SIG-M5 treated with dmso at 0.1 percent for 504 hours (cell line): ENCODE measurements at regions not wholly inside any gene's neighbourhood (a gene's known extent, or its start where the extent isn't known, plus 50 kb on each side); places are given as distances from the start of the nearest gene placed in this dataset.
A peak's percentile ranks its signal among the peaks of the same experiment; 100 is the strongest.

Experiments used
- DNase-seq: peaks from one replicate; lab custom pipeline; 2025; ENCODE audit not compliant: unreplicated experiment; lab: John Stamatoyannopoulos, UW

DNA sequence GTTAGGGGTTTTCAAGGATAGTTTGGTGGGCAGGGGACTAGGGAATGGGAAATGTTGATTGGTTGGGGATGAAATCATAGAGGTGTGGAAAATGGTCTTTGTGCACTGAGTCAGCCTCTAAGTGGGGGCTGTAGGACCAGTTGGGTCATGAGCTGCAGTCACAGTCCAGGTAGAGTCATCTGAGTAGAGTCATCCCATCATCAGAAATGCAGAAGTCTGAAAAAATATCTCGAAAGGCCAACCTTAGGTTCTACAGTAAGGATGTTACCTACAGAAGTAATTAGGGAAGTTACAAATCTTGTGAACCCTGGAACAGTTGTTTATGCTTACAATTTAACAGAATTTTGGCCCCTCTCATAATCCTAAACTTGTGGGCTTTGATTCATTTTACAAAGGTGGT, 63.4 kb upstream of the AP1S2 start:
- no peak for DNase-seq

DNA sequence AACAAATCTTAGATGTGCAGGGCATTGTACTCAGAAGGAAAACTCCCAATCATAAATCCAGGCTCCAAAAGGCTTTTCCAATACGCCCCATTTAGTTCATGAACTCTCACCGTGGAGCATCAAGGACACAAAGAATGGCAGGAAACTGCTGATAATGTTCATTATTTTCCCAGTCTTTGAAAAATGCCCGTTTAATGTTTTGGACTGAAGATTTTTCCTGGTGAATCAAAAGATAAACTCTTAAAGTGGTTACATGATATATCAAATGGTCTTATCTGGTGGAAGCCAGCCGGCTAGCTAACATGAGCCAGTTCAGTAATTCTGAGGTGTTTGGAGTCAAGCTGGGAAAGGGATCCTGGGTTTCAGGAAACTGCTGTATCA, 62.1 kb upstream of the AP1S2 start:
- DNase-seq, result no peak

DNA sequence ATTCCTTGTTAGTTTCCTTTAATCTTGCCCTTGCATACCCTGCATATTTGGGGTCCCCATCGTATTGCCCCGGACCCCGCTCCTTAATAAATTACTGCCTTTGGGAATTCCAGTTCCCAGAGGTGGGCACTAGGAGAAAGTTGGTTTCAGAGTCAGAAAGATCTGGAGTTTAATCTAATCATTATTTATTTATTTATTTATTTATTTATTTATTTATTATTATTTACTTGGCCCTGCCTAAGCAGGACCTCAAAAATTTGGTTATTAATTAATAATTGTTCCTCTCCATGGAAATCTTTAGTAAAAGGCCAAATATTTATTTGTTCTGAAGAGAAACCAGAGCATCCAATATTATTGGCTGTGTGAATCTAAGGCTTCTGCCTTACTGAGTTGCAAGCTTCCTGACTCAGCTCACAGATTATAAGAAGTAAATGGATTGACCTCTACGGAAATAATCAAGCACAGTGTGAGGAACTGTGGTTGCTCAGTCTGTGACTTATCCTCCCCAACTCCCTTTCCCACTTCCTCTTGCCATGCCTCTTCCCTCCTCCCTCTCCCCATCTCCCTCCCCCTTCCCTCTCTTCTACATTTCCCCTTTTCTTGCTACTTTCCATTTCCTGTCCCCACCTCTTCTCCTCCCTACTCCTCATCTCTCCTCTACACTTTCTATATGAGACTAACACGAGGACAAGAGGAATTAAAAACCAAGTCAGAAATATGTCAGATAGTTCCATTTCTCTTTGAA, 61.5 kb upstream of the AP1S2 start:
- DNase-seq, result peak; percentile 78

DNA sequence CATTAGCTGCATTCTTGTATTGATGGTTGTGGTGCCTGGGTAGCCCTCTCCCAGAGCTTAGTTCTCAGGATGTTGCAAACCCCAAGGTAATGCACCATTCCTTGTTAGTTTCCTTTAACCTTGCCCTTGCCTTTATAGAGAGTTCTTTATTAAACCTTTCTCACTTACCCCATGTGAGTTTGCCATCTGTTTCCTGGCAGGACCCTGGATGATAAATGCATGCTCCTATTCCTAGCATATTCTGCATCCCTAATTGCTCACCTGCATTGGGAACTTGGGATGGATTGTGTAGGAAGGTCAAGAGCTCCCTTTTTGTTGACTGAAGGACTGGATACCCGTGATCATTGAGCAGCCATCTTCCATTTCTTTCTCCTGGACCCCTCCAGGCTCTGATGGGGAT, 59.9 kb upstream of the AP1S2 start:
- no peak for DNase-seq

DNA sequence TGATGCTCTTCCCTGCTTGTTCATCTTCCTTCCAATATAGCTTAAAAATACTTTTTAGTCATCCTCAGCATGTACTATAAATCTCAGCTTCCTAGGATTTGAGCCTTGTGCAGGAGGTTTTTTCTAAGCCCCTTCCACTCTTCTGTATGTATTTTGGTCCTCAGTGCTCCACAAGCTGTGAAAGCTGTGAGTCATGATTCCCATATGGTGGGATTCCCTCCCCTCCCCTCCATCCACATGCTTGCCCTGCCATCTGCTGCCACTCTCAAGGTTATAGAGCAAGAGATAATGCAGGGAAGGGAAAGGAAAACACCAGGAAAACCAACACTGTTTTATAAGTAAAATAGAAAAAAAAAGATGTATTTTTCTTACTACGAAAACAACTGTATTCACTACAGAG, 58.5 kb upstream of the AP1S2 start:
- DNase-seq, result no peak

DNA sequence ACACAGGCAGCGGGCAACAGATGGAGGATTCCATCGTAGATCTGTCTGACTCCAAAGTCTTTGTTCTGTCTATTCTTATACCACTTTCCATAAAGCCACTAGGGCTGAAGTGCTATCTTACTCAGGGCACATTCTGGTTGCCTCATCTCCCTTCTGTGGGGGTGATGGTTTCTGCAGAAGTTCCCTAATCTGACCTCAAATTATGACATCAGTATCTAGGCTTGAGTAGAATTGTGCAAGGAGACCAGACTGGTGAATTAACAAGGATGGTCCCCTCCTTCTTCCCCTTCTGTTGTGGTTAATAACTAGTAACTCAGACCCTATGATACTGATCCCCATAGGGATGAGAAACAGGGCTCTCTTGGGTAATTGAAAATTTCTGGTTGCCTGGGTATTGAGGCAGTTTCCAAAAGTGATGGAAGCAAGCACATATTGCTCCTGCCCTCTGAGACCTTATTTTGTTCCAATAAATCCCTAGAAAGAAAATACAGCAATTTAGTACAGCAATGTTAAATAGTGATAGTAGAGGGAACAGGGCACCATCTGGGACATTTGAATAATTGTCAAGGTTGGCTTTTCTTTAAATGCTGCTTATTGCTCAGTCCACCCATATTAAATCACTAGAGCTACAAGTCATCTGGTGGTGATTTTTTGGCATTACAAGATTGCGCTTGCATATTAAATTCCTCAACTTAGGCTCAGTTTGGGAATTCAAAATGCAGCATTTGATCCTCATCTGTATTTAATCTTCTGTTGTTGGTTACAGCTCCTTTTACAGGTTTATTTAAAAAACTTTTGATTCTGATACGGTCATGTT, 57.3 kb upstream of the AP1S2 start:
- peak; percentile 96 for DNase-seq

DNA sequence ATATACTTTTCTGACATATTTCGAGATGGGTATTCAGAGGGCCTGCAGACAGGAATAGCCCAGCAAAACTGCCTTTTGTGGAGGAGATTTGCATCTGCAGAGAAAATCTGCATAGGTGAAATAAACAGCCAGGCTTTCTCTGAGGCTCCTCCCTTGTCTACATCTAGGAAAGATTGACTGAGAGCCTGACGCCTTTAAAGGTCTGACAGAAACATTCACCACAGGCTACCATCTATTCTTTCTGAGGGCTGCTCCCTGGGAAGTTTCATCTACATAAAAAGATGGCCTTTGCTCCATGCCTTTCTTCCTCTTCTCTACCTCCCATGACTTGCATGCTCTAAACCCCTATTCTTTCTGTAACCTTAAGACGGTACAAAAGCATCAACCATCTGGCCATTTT, 55.0 kb upstream of the AP1S2 start:
- no peak for DNase-seq

DNA sequence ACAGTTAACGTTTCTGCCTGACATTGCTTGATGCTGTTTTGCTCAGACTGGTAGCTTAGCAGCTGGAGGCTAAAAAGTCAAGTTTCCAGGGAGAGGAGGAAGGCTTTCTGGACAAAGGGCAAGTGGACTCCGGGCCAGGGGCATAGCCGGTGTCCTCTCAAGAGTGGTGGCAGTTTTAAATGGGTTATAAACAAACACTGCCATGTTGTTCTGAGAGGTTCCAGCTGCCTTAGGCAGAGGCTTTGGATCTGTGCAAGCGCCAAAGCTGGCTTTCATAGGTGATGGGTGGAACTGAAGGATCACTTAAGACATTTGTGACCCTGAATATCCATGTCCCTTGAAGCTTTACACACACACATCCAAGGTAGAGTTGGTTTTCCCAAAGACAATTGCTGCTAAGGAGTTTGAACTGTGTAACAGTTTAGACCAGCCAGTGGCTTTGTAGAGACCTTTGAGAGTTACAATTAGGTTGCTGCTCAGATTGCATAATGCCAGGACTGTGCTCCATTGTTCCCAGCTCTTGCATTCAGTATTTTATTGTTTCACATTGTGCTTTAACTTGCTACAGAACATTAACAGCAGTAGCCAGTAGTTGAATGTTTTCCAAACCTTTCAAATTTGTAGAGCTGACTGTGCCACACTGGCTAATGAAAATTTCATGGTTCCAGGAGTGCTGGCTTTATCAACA, 54.1 kb upstream of the AP1S2 start:
- DNase-seq, result peak; percentile 4

DNA sequence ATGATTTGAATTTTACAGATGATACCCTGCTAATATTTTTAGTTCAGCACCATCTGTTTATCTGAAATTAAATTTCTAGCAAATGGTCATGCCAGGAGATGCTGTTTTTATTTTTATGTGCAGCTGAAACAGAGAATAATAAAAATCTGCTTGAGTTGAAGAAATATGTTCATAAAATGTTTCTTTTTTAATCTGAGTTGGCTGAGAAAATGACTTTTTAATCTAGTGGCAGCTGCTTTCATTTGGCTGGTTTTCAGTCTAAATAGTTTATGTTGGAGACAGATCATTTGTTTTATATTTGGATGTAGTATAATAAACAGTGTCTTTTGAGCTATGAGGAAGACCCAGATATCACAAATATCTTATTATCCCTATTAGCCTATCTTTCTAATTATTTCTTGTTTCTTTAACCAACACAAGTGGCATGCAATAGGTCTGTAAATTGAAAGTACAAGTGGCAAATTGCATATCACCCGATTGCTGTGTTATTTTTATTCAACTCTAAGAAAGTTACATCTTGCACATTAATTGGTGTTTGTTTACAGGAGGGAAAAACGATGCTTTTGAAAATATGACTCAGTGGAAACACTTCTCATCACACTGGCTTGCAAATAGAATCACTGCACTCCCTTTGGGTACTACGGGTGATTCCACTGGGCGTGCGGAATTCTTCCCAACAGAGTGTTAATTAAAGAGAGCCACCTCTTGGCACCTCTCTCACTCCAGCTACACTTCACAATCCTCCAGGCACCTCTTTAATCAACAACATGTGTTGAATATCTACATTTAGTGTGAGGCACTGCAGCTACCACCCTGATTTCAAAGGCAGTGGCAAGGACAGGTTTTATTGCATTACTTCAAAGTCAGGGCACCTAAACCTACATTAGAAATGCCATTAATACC, 51.7 kb upstream of the AP1S2 start:
- DNase-seq, result no peak
